ENCODE measurements at regions not wholly inside any gene's neighbourhood (a gene's known extent, or its start where the extent isn't known, plus 50 kb on each side); places are given as distances from the start of the nearest gene placed in this dataset.

GRCh38 chr14:25909045-25909747 lies 688.6 kb downstream of the NOVA1 start:
- H3K27ac ChIP-seq, result no peak overlapping the region
- TF ChIP-seq, protein P1, sequence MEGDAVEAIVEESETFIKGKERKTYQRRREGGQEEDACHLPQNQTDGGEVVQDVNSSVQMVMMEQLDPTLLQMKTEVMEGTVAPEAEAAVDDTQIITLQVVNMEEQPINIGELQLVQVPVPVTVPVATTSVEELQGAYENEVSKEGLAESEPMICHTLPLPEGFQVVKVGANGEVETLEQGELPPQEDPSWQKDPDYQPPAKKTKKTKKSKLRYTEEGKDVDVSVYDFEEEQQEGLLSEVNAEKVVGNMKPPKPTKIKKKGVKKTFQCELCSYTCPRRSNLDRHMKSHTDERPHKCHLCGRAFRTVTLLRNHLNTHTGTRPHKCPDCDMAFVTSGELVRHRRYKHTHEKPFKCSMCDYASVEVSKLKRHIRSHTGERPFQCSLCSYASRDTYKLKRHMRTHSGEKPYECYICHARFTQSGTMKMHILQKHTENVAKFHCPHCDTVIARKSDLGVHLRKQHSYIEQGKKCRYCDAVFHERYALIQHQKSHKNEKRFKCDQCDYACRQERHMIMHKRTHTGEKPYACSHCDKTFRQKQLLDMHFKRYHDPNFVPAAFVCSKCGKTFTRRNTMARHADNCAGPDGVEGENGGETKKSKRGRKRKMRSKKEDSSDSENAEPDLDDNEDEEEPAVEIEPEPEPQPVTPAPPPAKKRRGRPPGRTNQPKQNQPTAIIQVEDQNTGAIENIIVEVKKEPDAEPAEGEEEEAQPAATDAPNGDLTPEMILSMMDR (conservative IDR thresholded peaks at IDR 0.05), result no peak

DNA sequence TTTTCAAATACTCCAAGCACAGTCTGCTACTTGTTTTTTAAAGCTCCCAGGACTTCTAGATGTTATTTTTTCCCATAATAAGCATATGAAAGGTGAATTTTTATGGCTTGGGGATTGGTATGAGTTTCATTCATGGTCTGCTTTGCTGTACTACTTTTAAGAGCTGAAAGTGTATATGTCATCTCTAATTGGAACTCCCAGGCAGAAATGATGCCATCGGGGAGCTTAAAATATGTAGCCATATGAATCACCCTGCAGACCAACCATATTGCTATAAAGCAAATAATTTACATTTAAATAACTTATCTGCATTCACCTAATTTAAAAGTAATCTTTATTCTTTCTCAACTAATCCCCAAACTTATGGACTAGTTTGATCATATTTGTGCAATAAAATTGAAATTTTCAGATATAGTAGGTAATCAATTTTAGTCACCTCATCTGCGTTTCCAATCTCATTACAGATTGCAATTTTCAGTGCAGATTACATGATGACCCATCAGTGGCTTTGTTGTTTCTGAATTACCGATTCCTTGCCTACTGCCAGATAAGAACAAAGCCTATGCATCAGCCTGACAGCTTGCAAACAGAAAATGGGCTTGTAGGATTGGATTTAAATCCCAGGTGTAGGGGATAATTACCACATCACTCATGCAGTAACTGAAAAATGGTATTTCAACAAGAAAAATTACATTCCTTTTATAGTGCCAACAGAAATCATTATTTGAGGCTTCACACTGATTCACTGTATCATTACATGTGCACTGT lies 689.4 kb downstream of the NOVA1 start:
- H3K27ac ChIP-seq, result no peak overlapping the region
- TF ChIP-seq, protein P1 (conservative IDR thresholded peaks at IDR 0.05), result no peak

GRCh38 chr14:25904446-25904845 lies 693.4 kb downstream of the NOVA1 start:
- TF ChIP-seq, protein P1 (conservative IDR thresholded peaks at IDR 0.05), result no peak
- peak overlapping the region; percentile 42 for H3K27ac ChIP-seq

GRCh38 chr14:25899197-25899596 lies 698.6 kb downstream of the NOVA1 start:
- TF ChIP-seq, protein P1 (conservative IDR thresholded peaks at IDR 0.05), result no peak

GRCh38 chr14:25896777-25897176 lies 701.1 kb downstream of the NOVA1 start:
- TF ChIP-seq, protein P1 (conservative IDR thresholded peaks at IDR 0.05), result no peak

More at GRCh38 chr14:25899197-25899596, 698.6 kb downstream of the NOVA1 start:
- no peak overlapping the region for H3K27ac ChIP-seq

GRCh38 chr14:25895740-25896139 lies 702.1 kb downstream of the NOVA1 start:
- TF ChIP-seq, protein P1 (conservative IDR thresholded peaks at IDR 0.05), result no peak
- no peak overlapping the region for H3K27ac ChIP-seq

More at GRCh38 chr14:25896777-25897176, 701.1 kb downstream of the NOVA1 start:
- H3K27ac ChIP-seq, result no peak overlapping the region

GRCh38 chr14:25887251-25887878 lies 710.5 kb downstream of the NOVA1 start:
- no peak overlapping the region for H3K27ac ChIP-seq
- TF ChIP-seq, protein P1 (conservative IDR thresholded peaks at IDR 0.05), result no peak

All from VCaP (cell line).